ENCODE measurements at regions not wholly inside any gene's neighbourhood (a gene's known extent, or its start where the extent isn't known, plus 50 kb on each side); places are given as distances from the start of the nearest gene placed in this dataset.
"Not testable (repeated sequence)": the region's sequence is repeated elsewhere in the genome, so short reads cannot be mapped to it uniquely, and the experiment has no call there.

DNA sequence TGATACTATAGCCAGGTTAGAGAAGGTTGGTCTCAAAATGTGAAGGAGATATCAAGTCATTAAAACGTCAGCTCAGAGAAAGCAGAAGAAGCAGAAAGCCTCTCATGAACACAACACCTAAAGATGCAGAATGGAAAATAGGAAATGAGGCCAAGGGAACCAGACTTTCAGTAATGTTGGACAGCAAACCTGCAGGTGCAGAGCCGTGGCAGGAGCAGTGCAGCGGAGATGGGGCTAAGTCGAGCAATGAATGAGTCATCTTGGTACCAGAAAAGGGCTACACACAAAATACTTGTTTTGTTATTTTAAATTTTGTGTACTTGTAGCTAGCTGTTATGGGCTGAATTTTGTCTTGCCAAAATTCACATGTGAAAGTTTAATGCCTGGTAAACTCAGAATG lies 479.6 kb upstream of the POM121L12 start:
- no peak for DNase-seq (ENCODE audit: low read depth)
- no peak overlapping the region for H3K4me3 ChIP-seq (replicated peaks; ENCODE audit: low read depth, low read length)
- no peak for TF ChIP-seq CTCF (IDR thresholded peaks at IDR 0.05; ENCODE audit: low read length, missing control alignments)

- TF ChIP-seq CTCF (IDR thresholded peaks at IDR 0.05; ENCODE audit: low read length, missing control alignments): no peak
- H3K4me3 ChIP-seq (replicated peaks; ENCODE audit: low read depth, low read length): no peak overlapping the region
- no peak for DNase-seq (ENCODE audit: low read depth)
These were observed 488.0 kb upstream of the POM121L12 start for GRCh38 chr7:52547308-52547910.

GRCh38 chr7:52541198-52541765 lies 494.2 kb upstream of the POM121L12 start:
- not testable (repeated sequence) for H3K4me3 ChIP-seq (replicated peaks; ENCODE audit: low read depth, low read length); DNase-seq (ENCODE audit: low read depth)

GRCh38 chr7:52540041-52540440 lies 495.4 kb upstream of the POM121L12 start:
- DNase-seq (ENCODE audit: low read depth): no peak
- no peak for TF ChIP-seq CTCF (IDR thresholded peaks at IDR 0.05; ENCODE audit: low read length, missing control alignments)

GRCh38 chr7:52539414-52539813 lies 496.0 kb upstream of the POM121L12 start:
- no peak for TF ChIP-seq CTCF (IDR thresholded peaks at IDR 0.05; ENCODE audit: low read length, missing control alignments)
- DNase-seq (ENCODE audit: low read depth): no peak
- H3K4me3 ChIP-seq (replicated peaks; ENCODE audit: low read depth, low read length): no peak overlapping the region

More at GRCh38 chr7:52540041-52540440, 495.4 kb upstream of the POM121L12 start:
- no peak overlapping the region for H3K4me3 ChIP-seq (replicated peaks; ENCODE audit: low read depth, low read length)

GRCh38 chr7:52537051-52537450 lies 498.4 kb upstream of the POM121L12 start:
- no peak for DNase-seq (ENCODE audit: low read depth)
- no peak for TF ChIP-seq CTCF (IDR thresholded peaks at IDR 0.05; ENCODE audit: low read length, missing control alignments)
- no peak overlapping the region for H3K4me3 ChIP-seq (replicated peaks; ENCODE audit: low read depth, low read length)

- no peak for DNase-seq (ENCODE audit: low read depth)
- no peak overlapping the region for H3K4me3 ChIP-seq (replicated peaks; ENCODE audit: low read depth, low read length)
- no peak for TF ChIP-seq CTCF (IDR thresholded peaks at IDR 0.05; ENCODE audit: low read length, missing control alignments)
These were observed 509.6 kb upstream of the POM121L12 start for GRCh38 chr7:52525772-52526341.
